Activated T-helper 9 cell treated with anti-CD3 and anti-CD28 coated beads, Interleukin-2, amount 50 U/mL, for 16 hours (primary cell): ENCODE measurements at regions not wholly inside any gene's neighbourhood (a gene's known extent, or its start where the extent isn't known, plus 50 kb on each side); places are given as distances from the start of the nearest gene placed in this dataset.

Source experiments
- DNase-seq: peaks from one replicate; pipeline ENCODE4 v3.0.0-alpha.2; 2020; ENCODE audit warnings: low read depth

- DNase-seq, result no peak
Observed at GRCh38 chr12:130074661-130075406, 87.4 kb upstream of the FZD10 start.

GRCh38 chr12:130075497-130076076 lies 86.7 kb upstream of the FZD10 start:
- DNase-seq, result no peak

GRCh38 chr12:130076126-130076525 lies 86.1 kb upstream of the FZD10 start:
- no peak for DNase-seq

- DNase-seq, result no peak
Observed at GRCh38 chr12:130076752-130077151, 85.5 kb upstream of the FZD10 start.

- DNase-seq, result no peak
Observed at GRCh38 chr12:130078852-130079251, 83.4 kb upstream of the FZD10 start.

GRCh38 chr12:130079279-130079678 lies 83.0 kb upstream of the FZD10 start:
- no peak for DNase-seq

- DNase-seq, result no peak
Observed at GRCh38 chr12:130080205-130080604, 82.1 kb upstream of the FZD10 start.

GRCh38 chr12:130081117-130081805 lies 81.0 kb upstream of the FZD10 start:
- no peak for DNase-seq

GRCh38 chr12:130083002-130083401 lies 79.3 kb upstream of the FZD10 start:
- no peak for DNase-seq

- DNase-seq, result no peak
Observed at GRCh38 chr12:130083734-130084133, 78.5 kb upstream of the FZD10 start.

- DNase-seq, result no peak
Observed at GRCh38 chr12:130084359-130084758, 77.9 kb upstream of the FZD10 start.

- DNase-seq, result no peak
Observed at GRCh38 chr12:130086248-130086647, 76.0 kb upstream of the FZD10 start.

- no peak for DNase-seq
Observed at GRCh38 chr12:130086797-130087196, 75.5 kb upstream of the FZD10 start.

GRCh38 chr12:130087222-130087621 lies 75.0 kb upstream of the FZD10 start:
- DNase-seq, result no peak

- no peak for DNase-seq
Observed at GRCh38 chr12:130088504-130088903, 73.8 kb upstream of the FZD10 start.

- no peak for DNase-seq
Observed at GRCh38 chr12:130090542-130090941, 71.7 kb upstream of the FZD10 start.

- no peak for DNase-seq
Observed at GRCh38 chr12:130093380-130093779, 68.9 kb upstream of the FZD10 start.

- DNase-seq, result no peak
Observed at GRCh38 chr12:130097342-130097741, 64.9 kb upstream of the FZD10 start.

- no peak for DNase-seq
Observed at GRCh38 chr12:130097798-130098255, 64.4 kb upstream of the FZD10 start.

GRCh38 chr12:130098301-130099005 lies 63.8 kb upstream of the FZD10 start:
- no peak for DNase-seq

GRCh38 chr12:130100634-130101362 lies 61.5 kb upstream of the FZD10 start:
- DNase-seq, result no peak

- no peak for DNase-seq
Observed at GRCh38 chr12:130101370-130101769, 60.9 kb upstream of the FZD10 start.
